Smooth muscle cell (in vitro differentiated cells): ENCODE measurements at regions not wholly inside any gene's neighbourhood (a gene's known extent, or its start where the extent isn't known, plus 50 kb on each side); places are given as distances from the start of the nearest gene placed in this dataset.

Experiments
- DNase-seq: peaks from one replicate; lab custom pipeline; 2025; ENCODE audit not compliant: unreplicated experiment; lab: John Stamatoyannopoulos, UW
- H2AFZ ChIP-seq: fragments of 200-600 bp; sonication (generic); 2 replicates; pipeline ENCODE4 v1.6.0; 2016; ENCODE audit warnings: antibody characterized with exemption, low read depth, mild to moderate bottlenecking
- H3F3A ChIP-seq: fragments of 200-600 bp; sonication (generic); 2 replicates; pipeline ENCODE4 v1.6.0; 2017; ENCODE audit warnings: antibody characterized with exemption, low read depth
- H3K27ac ChIP-seq: fragments of 200-600 bp; sonication (generic); 2 replicates; pipeline ENCODE4 v1.5.1; 2016; ENCODE audit warnings: low read depth, mild to moderate bottlenecking
- H3K27me3 ChIP-seq: fragments of 200-600 bp; sonication (generic); 2 replicates; pipeline ENCODE4 v1.6.1; 2016; ENCODE audit warnings: low read depth, mild to moderate bottlenecking
- H3K36me3 ChIP-seq: fragments of 200-600 bp; sonication (generic); 2 replicates; pipeline ENCODE4 v1.5.1; 2016; ENCODE audit warnings: low read depth
- H3K4me1 ChIP-seq: fragments of 200-600 bp; sonication (generic); 2 replicates; pipeline ENCODE4 v1.5.1; 2016; ENCODE audit warnings: low read depth
- H3K4me2 ChIP-seq: fragments of 200-600 bp; sonication (generic); 2 replicates; pipeline ENCODE4 v1.6.0; 2016; ENCODE audit warnings: mild to moderate bottlenecking
- H3K4me3 ChIP-seq: fragments of 200-600 bp; sonication (generic); 2 replicates; pipeline ENCODE4 v1.5.1; 2016; ENCODE audit warnings: mild to moderate bottlenecking
- H3K79me2 ChIP-seq: fragments of 200-600 bp; sonication (generic); 2 replicates; pipeline ENCODE4 v1.6.0; 2016; ENCODE audit warnings: low read depth, mild to moderate bottlenecking
- H3K9ac ChIP-seq: fragments of 200-600 bp; sonication (generic); 2 replicates; pipeline ENCODE4 v1.6.0; 2016; ENCODE audit warnings: low read depth
- H3K9me3 ChIP-seq: fragments of 200-600 bp; sonication (generic); replicated peaks from 2 replicates; pipeline ENCODE4 v1.5.1; 2016; ENCODE audit warnings: low read depth
- H4K20me1 ChIP-seq: fragments of 200-600 bp; sonication (generic); 2 replicates; pipeline ENCODE4 v1.6.0; 2016; ENCODE audit warnings: low read depth
- CTCF ChIP-seq: fragments of 200-600 bp; sonication (generic); IDR thresholded peaks from 2 replicates; pipeline ENCODE4 v1.5.1; 2017; ENCODE audit warnings: borderline replicate concordance, mild to moderate bottlenecking, antibody characterized with exemption; ENCODE audit not compliant: insufficient read depth, poor library complexity, severe bottlenecking
- WGBS: methylation state at CpG from one replicate; pipeline ENCODE4 v1.1.7; 2016; ENCODE audit warnings: low lambda C conversion rate; 5-methylcytosine and 5-hydroxymethylcytosine counted together

- H3K4me3 ChIP-seq = no peak overlapping the region
- 73% methylated on average over 17 of the region's 18 CpGs for WGBS
- no peak overlapping the region for H3K4me2 ChIP-seq
- DNase-seq = no peak
- no peaks in the 10 kb centered on the region for H3K79me2 ChIP-seq
- no peaks in the 10 kb centered on the region for H3K36me3 ChIP-seq
- no peaks in the 10 kb centered on the region for H3K4me1 ChIP-seq
- H2AFZ ChIP-seq = no peak overlapping the region
- H3K9me3 ChIP-seq = no peaks in the 10 kb centered on the region
- TF ChIP-seq CTCF = no peak
- H3K27ac ChIP-seq = no peak overlapping the region
- no peaks in the 10 kb centered on the region for H4K20me1 ChIP-seq
- H3K9ac ChIP-seq = no peak overlapping the region
- H3K27me3 ChIP-seq = no peaks in the 10 kb centered on the region
- H3F3A ChIP-seq = no peaks in the 10 kb centered on the region
Observed at GRCh38 chr15:77722759-77723460, 90.2 kb upstream of the LINGO1 start.

GRCh38 chr15:77721963-77722362 lies 89.3 kb upstream of the LINGO1 start:
- Histone ChIP-seq H3K4me1 (no peaks in the 10 kb centered on the region), H3K4me3 (no peak overlapping the region), H3K27me3 (no peaks in the 10 kb centered on the region), H2AFZ (no peak overlapping the region), H3K27ac (no peak overlapping the region), H4K20me1 (no peaks in the 10 kb centered on the region), H3K36me3 (no peaks in the 10 kb centered on the region), H3K9me3 (no peaks in the 10 kb centered on the region), H3K9ac (no peak overlapping the region), H3K4me2 (no peak overlapping the region), H3F3A (no peaks in the 10 kb centered on the region), H3K79me2 (no peaks in the 10 kb centered on the region)
- 75% methylated on average over 7 of the region's 7 CpGs for WGBS
- no peak for DNase-seq
- no peak for TF ChIP-seq CTCF

- no peaks in the 10 kb centered on the region for H3K4me1 ChIP-seq
- H3K9me3 ChIP-seq = no peaks in the 10 kb centered on the region
- no peak overlapping the region for H3K4me2 ChIP-seq
- no peaks in the 10 kb centered on the region for H3F3A ChIP-seq
- no peak overlapping the region for H3K27ac ChIP-seq
- no peak overlapping the region for H3K4me3 ChIP-seq
- 59% methylated on average over 10 of the region's 10 CpGs for WGBS
- H2AFZ ChIP-seq = no peak overlapping the region
- no peak for TF ChIP-seq CTCF
- no peaks in the 10 kb centered on the region for H3K79me2 ChIP-seq
- H3K27me3 ChIP-seq = no peaks in the 10 kb centered on the region
- no peak overlapping the region for H3K9ac ChIP-seq
- no peaks in the 10 kb centered on the region for H3K36me3 ChIP-seq
- no peak for DNase-seq
- no peaks in the 10 kb centered on the region for H4K20me1 ChIP-seq
Observed at GRCh38 chr15:77720655-77721054, 87.9 kb upstream of the LINGO1 start.

- Histone ChIP-seq H3K9me3 (no peaks in the 10 kb centered on the region), H3F3A (no peaks in the 10 kb centered on the region), H3K4me2 (no peak overlapping the region), H3K27ac (no peak overlapping the region), H3K27me3 (no peaks in the 10 kb centered on the region), H3K4me3 (no peak overlapping the region), H3K9ac (no peak overlapping the region), H4K20me1 (no peaks in the 10 kb centered on the region), H3K4me1 (no peaks in the 10 kb centered on the region), H3K36me3 (no peaks in the 10 kb centered on the region), H3K79me2 (no peaks in the 10 kb centered on the region), H2AFZ (no peak overlapping the region)
- no peak for TF ChIP-seq CTCF
- 84% methylated on average over 15 of the region's 15 CpGs for WGBS
- no peak for DNase-seq
Observed at GRCh38 chr15:77720173-77720572, 87.5 kb upstream of the LINGO1 start.
